SKM-1 (cell line): ENCODE measurements at regions not wholly inside any gene's neighbourhood (a gene's known extent, or its start where the extent isn't known, plus 50 kb on each side); places are given as distances from the start of the nearest gene placed in this dataset.

Experiments
- DNase-seq: peaks from one replicate; lab custom pipeline; 2025; ENCODE audit not compliant: unreplicated experiment; lab: John Stamatoyannopoulos, UW

GRCh38 chr4:147054228-147054872 is 108.7 kb upstream of the TTC29 start:
- DNase-seq: no peak

GRCh38 chr4:147056940-147057610 is 111.4 kb upstream of the TTC29 start:
- DNase-seq: no peak

GRCh38 chr4:147057611-147058190 is 112.0 kb upstream of the TTC29 start:
- DNase-seq: no peak

DNA sequence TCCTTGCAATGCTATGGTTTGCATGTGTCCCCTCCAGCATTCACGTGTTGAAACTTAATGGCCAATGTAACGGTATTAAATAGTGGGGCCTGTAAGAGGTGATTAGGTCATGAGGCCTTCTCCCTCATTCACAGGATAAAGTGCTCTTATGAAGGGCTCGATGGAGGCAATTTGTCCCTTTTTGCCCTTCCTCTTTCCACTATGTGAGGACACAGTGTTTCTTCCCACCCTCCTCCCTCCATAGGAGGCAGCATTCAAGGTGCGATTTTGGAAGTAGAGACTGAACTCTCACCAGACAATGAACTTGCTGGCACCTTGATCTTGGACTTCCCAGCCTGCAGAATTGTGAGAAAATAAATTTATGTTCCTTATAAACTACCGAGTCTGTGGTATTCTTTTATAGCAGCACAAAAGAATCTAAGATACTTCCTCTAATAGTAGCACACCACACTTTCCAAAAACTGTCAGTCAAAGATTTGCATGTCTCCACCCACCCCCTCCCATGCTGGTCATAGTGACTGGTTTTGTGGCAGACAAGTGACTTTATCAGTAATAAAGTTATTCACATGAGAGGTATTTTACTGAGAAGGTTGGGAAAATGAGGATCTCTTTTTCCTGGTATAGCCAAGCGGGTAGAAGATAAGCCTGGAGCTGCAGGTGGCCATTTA is 113.5 kb upstream of the TTC29 start:
- no peak for DNase-seq

- DNase-seq: no peak
These were observed 114.7 kb upstream of the TTC29 start for GRCh38 chr4:147060151-147060931.

DNA sequence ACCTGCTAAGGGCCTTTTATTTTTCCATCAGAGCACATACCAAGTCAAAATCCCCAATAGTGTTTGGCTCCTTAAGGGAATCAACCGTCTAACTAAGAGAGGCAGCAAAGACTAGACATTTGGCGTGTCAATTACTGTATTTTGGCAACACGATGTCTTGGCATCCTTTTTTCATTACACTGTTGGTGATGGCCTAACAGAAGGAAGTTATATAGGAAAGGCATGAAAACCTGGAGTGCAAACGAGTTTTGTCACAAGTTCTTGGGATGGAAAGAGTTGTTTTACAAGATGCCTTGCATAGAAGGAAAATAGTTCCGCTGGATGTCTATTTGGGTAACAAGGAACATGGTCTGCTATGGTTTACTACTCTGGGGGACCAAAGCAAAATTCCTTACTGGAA is 119.2 kb upstream of the TTC29 start:
- no peak for DNase-seq

DNA sequence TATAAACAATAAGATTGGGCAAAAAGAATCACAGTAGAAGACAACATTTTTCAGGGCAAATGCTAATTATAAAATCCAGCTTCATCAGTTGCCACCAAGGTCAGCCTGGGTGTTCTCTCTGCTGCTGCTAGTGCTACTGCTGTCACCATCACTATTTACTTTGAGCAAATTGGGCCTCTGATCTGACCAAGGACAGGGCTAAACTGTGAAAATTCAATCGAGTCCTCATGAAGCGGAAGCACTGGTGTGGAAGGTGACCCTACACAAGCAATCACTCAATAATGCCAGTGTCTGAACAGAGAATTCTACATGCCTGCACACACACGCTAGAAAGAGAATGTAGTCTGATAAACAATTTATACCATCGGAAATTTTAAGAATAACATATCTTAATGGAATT is 122.9 kb upstream of the TTC29 start:
- no peak for DNase-seq

DNA sequence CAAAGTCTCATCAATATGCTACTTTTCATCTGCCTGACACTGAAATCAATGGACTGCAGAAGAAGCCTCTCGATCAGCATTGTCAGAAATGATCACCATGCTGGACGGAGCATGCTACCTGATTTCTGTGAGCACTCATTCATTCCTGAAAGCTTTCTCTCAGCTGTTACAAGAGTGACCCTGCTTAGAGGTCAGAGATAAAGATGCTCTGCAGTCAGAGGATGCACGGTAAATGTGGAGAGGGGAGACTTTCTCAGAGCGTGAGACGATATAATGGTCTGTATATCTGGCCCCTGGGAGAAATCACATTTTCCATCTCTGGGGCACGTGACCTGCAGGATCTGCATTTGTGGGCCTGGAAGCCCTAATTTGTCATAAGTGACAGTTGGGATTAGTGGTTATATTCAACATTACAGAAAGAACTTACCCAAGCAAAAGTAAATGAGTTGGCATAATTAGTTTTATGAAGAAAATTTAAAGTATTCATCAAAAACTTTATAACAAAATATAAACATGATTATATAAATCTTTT is 125.6 kb upstream of the TTC29 start:
- DNase-seq: no peak

DNA sequence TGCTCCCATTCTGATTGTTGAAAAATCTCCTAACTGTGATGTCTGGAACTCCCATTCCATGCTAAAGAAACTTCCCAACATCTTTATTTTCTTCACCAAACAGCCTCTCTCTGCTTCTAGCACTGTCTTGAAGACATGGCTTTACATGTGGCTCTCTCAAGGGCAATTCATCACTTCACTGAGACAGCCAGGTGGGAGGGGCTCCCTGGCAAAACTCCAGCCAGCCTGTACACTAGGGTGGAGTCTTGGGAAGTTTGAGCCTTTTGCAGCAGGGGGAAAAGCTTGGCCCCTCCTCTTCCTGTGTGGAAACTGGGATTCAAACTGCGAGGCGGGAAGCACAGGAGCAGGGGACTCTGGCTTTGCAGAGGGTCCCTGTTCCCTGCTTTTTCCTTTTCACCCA is 130.5 kb upstream of the TTC29 start:
- no peak for DNase-seq

- no peak for DNase-seq
These were observed 131.1 kb upstream of the TTC29 start for GRCh38 chr4:147076728-147077127.

DNA sequence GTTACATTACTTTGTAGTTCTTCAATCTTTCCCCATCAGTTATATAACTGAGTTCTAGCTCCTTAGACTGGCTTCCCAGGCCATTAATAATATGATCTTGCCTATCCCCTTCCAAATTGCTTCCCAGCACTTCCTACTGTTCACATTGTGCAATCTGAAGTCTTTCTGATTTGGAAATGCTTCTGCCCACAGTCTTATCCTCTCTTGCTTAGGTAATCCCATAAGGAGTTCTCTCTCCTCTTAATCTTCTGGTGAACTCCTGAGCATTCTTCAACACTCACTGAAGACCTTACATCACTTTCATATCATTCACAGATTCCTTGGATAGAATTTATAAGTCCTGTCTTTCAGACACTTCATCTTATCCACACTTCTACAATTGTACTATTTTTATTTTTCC is 132.7 kb upstream of the TTC29 start:
- no peak for DNase-seq

- DNase-seq: no peak
These were observed 133.4 kb upstream of the TTC29 start for GRCh38 chr4:147078875-147079658.

DNA sequence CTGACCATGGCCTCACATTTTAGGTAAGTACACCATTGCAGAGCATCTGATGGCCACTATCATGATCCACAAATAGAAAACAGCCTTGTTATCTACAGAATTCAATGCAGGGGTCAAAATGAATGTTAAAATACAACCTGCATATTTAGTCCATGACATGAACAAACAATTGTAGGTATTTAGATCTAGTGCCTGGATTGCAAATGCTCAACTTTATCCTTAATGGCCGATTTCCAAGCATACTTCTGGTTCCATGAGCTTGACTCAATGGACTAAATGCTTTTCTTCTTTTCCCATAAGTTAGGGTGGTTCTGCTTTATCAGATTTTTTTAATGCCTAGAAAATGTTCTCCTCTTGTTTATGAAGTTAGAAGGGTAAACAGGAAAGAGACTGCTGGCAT is 139.2 kb upstream of the TTC29 start:
- no peak for DNase-seq

DNA sequence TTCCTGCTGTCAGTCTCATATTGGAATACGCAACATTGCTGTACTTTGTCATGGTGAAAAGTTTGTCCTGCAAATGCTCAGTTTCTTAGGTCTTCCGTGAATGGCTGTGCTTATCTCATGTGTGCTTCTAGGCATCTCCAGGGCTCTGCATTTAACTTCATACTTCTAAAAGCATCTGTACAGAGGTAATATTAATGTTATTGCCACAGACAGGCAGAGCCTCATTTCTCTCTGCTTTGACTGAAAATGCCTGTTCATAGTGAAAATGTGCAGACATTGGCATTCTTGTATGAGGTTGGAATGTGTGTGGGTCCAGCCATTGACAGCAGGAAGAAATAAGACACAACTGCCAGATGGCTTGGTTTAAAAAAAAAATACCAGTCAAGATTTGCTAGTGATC is 140.1 kb upstream of the TTC29 start:
- no peak for DNase-seq

DNA sequence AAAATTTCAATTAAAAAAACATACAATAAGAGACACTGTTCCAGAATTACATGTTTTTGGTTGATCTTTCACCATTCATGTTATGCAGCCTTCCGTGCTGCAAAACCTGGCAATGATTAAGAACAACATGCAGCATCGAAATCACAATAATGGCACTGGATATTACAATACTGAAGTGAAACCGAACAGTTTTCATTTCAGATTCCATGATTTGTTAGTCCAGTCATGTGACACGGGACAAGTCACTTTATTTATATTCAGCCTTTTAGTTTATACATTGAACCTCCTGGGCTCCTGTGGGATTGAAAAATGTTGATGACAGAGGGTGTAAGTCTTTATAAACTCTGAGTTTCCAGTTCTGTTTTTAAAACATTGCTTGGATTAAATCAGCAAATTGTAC is 142.5 kb upstream of the TTC29 start:
- DNase-seq: no peak

DNA sequence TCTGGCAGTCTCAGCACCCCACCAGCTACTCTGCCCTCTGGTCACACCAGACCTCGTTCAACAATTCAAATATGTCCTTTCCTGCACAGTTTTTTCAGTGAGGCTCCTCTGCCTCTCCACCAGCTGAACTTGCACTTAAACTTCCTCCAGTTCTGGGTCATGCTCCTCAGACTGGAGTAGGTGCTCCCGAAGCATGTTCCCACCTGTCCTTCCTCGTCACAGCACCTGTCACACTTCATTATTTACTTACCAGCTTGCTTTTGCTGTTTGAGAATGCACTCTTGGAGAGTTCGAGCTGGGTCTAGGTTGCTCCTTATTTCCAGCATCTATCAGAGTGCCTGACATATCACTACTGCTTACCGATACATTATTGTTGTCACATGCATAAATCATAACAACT is 144.8 kb upstream of the TTC29 start:
- DNase-seq: no peak

DNA sequence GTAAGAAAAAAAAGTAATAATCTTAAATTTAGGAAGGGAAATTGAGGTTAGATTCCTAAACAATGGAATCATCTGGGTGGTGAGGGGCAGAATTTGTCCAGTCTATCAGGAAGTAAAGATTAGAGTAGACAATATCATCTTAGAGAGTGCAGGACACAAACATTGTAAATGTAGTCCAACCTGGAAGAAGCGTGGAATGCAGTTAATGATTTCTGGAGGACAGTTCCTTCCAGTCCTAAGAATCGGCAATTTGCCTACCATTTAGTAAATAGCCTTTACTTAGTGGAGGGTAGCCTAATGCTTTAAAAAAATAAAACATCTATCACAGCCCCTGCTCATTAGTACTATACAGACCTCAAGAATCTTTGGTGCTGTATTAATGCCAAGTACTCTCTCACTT is 147.5 kb upstream of the TTC29 start:
- no peak for DNase-seq

DNA sequence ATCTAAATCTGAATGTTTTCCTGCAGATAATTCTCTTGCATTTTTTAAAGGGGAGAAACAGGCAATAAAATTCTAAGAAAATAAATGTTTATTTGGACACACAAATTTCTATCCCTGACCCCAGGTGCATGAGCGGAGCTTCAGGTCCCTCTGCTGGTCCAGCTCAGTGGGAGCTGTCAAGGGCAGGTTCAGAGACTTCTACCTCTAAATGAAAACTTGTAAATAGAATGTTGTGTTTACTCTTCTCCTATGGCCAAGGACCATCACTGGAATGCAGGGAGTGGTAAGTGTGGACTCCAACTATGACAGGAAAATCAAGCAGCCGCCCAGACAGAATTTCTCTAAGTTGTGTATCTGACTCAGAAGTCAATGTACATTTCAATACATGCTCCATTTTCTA is 148.6 kb upstream of the TTC29 start:
- DNase-seq: no peak

GRCh38 chr4:147096667-147097604 is 151.3 kb upstream of the TTC29 start:
- no peak for DNase-seq
